OCI-M2 (cell line): ENCODE measurements at regions not wholly inside any gene's neighbourhood (a gene's known extent, or its start where the extent isn't known, plus 50 kb on each side); places are given as distances from the start of the nearest gene placed in this dataset.
"Not testable (repeated sequence)": the region's sequence is repeated elsewhere in the genome, so short reads cannot be mapped to it uniquely, and the experiment has no call there.

Experiments
- DNase-seq: peaks from one replicate; lab custom pipeline; 2025; ENCODE audit not compliant: unreplicated experiment; lab: John Stamatoyannopoulos, UW

DNA sequence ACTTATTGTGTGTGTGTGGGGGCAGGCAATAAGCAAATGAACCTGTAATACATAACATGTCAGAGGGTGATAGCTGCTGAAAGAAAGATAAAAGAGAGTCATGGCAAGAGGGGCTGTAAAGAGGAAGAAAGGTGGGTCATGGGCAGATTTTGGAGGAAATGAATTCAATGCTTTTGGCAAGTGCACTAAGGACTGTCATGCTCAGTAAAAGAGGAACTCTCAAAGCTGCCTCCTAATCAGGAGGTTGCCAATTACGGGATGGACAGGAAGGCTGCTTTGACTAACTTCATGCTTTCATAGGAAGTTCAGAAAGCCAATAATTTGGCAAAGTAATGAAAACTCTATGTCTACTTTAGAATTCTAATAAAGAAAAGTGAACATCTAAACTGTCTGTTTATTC is 401.2 kb downstream of the SH2D4B start:
- DNase-seq: no peak

DNA sequence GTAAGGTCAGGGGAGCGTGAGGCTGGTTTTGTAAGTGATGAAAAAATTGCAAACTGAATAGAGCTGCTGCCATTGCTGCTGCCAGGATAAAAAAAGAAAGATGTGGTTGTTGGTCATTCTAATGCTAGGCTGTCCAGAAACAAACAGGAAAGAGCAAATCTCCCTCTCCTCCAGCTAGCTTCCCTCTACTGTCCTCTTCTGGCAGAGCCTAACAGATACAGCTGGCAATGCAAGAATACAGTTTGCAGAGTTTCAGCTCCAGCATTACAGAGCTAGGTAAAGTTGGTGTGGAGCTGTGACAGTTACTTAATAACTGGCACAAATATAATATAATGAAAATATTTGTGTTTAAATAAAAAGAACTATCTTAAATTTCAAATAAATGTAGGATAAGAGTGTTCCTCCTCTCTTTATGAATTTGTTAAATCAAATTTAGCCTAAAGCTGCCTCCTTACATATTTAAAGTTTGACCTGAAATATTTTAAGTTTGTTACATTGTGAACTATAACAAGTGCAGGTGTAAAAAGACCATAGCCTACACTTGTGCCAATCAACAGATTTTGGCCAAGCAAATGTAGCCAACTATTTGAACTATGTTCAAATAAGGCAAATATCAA is 407.7 kb downstream of the SH2D4B start:
- no peak for DNase-seq

DNA sequence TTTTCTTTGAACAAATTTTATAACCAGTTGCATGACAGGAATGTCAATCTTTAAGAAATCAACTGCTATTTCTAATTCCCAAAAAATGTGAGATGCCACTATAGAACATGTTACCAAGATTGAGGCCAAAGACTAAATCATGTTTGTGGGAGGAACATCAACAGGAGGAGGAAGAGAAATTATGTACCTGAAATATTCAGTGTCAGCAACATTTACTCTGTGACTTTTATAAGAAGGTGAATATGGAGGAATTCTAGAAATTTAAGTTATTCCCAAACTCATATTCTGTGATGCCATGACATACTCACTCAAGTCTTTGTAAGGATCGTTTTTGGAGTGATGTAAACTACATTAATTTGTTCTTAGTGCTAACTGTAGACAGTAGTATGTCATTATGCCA is 408.4 kb downstream of the SH2D4B start:
- no peak for DNase-seq

DNA sequence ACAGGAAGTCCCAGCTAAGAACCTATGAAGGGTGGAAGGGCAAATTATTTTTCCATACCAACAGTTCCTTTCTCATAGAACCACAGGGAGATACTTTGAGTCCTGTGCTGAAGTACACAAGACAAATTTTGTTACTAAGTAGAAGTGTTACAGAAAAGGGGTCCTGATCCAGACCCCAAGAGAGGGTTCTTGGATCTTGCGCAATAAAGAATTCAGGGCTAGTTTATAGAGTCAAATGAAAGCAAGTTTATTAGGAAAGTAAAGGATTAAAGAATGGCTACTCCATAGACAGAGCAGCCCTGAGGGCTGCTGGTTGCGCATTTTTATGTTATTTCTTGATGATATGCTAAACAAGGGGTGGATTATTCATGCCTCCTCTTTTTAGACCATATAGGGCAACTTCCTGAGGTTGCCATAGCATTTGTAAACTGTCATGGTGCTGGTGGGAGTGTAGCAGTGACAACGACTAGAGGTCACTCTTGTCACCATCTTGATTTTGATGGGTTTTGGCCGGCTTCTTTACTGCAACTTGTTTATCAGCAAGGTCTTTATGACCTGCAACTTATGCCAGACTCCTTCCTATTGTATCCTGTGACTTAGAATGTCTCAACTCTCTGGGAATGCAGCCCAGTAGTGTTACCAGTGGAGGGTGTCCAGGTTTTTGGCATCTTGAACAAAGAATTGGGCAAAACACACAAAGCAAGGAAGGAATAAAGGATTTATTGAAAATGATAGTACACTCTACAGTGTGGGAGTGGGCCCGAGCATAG is 409.4 kb downstream of the SH2D4B start:
- no peak for DNase-seq

DNA sequence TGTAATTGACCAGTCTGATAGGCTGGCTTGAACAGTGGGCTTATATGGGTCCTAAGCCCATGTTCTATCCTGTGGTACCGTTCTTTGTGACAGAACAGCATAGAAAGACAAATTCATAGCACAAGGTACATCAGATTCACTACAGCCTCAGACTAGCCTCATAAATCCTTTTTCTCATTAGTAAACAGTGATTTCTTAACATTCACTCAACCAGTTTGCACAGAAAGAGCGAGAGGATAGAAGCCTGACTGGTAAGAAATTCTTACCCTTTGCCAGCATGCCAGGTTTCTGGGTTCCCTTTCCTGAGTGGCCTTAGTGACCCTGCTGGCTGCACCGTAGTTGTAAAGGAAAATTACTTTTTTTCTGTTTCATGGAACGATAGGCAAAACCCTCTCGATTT is 412.1 kb downstream of the SH2D4B start:
- DNase-seq: no peak

DNA sequence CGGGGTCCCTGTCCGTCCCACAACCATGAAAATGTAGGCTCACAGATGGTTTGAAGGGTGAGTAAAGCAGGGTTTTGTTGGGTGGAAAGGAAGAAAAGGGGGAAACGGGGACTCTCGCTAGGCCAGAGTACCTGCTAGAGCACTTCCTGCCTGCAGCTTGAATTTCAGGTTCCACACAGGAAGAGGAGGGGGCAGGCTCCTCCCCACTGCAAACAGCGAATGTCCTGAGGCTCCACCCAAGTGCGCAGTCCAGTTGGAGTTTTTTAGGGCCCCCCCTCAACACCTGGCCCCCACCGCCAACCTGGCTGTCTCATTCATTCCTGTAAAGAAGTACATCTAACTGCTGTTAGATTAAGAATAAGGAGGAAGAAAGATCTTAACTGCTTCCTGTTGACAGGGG is 414.7 kb downstream of the SH2D4B start:
- no peak for DNase-seq

DNA sequence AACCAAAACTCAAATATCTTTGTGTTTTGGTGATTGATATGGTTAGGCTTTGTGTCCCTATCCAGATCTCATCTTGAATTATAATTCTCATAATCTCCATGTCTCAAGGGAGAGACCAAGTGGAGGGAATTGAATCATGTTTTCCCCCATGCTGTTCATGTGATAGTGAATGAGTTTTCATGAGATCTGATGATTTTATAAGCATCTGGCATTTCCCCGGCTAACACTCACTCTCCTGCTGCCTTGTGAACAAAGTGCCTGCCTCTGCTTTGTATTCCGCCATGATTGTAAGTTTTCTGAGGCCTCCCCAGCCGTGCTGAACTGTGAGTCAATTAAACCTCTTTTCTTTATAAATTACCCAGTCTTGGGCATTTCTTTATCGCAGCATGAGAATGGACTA is 419.5 kb downstream of the SH2D4B start:
- DNase-seq: no peak

DNA sequence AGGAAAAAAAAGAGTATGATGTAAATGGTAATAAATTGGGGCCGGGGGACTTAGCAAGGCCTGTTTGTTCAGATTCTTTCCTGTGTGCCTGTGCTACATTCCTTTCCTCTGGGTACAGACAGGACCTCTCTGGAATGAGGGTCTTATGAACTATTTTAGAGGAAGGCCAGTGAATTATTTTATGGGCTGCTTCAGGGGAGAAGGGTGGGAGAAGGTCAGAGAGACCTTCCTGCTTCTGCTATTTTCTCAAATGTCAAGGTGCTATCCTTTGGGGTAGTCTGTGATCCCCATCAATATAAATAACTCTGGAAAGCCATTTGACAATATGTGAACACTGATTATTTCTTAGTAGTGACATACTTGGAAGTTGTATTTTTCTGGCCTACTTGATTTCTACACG is 426.5 kb downstream of the SH2D4B start:
- DNase-seq: no peak

DNA sequence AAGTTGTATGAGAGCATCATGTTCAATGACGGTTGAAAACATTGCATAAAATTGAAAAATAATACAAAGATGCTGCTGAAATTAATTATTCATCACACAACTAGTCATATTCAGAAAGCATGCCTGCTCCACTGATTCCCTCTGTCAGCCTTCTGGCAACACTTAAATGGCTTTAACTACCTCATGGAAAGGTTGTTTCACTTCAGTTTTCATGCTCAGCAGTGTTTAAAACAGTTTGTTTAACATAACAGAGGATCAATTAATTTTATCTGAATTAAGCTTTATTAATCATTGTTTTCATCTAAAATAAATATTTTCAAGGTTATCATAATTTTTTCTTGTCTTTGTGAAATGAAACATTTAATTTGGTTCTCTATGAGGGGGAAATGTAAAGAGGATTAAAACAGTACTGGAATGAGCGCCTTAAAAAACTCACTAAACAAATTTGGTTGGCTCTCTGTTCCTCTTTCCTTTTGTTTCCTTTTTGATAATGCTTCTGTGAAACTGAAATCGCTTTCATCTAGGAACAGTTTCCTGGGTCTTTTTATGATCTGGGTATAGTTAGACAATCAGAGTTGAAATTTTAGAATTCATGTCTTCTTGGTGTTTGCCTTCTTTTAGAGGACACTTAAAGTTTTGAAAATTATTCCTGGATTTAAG is 427.4 kb downstream of the SH2D4B start:
- no peak for DNase-seq

DNA sequence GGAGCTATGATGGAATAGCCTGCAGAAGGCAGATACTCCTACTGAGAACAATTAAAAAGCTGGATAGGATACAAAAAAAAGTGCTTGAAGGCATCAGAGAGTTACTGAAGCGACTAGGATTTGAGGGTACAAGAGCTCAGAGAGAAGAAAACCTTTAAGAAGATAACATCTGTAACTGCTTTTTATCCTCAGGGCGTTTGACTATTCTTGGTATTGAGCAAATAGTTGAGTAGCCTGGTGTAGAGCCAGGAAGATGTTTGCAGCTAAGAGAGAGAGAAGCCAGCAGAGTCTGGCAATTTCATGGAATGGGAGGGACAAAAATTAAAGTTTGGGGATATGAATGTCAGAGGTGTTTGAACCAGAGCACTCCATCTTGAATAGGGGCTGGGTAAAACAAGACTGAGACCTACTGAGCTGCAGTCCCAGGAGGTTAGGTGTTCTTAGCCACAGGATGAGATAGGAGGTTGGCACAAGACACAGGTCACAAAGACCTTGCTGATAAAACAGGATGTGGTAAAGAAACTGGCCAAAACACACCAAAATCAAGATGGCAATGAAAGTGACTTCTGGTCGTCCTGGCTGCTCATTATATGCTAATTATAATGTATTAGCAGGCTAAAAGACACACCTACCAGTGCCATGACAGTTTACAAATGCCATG is 428.8 kb downstream of the SH2D4B start:
- DNase-seq: no peak

DNA sequence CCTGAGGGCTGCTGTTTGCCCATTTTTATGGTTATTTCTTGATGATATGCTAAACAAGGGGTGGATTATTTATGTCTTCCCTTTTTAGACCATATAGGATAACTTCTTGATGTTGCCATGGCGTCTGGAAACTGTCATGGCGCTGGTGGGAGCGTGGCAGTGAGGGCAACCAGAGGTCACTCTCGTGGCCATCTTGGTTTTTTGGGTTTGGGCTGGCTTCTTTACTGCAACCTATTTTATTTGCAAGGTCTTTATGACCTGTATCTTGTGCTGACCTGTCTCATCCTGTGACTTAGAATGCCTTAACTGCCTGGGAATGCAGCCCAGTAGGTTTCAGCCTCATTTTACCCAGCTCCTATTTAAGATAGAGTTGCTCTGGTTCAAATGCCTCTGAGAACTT is 429.7 kb downstream of the SH2D4B start:
- DNase-seq: not testable (repeated sequence)

DNA sequence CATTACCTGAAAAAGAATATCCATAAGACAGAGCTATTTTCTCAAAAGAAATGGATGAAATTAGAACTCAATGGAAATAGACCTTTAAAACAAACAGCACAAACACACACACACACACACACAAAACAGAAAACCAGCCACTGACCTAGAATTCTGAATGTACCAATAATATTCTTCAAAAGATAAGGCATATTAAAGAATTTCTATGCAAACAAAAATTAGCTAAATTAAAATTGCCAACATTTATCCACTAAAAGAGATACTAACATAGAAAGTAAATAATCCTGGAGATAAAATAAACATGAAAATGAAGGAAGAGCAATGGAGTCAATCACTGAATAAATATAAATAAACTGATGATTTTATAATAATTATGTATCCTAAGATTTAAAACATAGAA is 431.2 kb downstream of the SH2D4B start:
- no peak for DNase-seq

DNA sequence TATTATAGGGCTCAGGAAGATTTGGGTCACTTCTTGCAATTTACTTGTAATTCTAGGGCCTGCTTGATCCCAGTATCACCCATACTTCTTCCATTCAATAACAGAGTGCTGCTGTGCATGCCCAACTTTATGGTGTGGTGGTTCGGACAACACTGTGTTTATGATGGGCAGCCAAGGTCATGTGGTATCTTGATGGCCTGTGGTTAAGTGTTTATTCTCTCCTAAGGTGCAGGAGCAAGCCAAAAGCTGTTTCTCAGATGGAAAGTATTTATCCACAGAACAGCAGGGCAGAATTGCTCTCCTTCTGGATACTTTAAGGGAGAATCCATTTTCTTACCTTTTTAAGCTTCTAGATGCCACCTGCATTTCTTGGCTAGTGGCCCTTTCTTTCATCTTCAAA is 433.8 kb downstream of the SH2D4B start:
- DNase-seq: no peak

DNA sequence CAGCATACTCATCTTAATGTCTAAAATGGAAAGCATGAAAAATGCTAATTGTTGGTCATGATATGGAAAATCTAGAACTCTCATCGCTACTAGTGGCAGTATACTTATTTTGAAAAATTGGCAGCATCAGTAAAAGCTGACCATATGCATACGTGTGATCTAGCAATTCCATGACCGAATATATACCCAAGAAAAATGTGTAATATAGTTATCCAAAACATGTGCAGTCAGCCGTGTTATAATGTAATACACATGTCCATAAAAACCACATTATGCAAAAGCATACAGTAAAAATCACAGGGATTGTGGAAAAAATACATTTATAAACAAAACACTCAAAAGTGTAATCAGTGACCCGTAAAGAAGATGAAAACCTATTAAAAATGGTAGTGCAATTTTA is 439.0 kb downstream of the SH2D4B start:
- DNase-seq: no peak

DNA sequence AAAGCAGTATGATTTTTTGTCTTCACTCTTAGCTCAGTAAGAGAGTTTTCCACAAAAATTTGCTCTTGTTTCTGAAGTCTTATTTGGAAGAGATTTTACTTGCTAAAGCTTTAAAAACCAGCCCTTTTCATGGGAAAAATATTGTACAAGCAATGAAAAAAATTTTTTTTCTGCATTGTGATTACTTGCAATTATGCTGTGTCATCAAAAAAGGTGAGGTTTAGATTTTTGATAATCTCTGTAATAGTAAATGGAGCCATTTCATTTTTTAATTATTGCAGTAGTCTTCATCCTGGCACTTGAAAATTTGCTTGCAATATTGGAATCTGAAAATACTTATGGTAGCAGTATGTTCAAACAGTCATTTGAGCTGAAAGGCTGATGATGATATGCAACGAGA is 447.4 kb downstream of the SH2D4B start:
- no peak for DNase-seq

DNA sequence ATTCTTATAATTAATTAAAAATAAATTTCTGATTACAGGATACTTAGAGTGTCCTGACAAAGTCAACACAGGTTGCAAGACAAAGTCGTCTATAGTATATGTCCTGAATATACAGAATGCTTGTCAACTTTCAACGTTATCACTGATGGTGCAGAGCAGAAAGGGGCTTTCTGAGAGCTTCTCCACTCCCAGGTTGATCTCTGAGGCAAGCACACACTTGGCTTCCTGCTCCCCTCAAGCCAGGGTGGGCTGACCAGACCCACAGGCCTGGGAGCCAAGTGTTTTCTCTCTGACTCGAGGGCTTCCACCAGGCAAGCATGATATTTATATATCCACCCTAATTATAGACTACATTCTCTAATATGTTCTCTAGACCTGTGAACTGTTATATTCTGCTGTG is 448.9 kb downstream of the SH2D4B start:
- no peak for DNase-seq

DNA sequence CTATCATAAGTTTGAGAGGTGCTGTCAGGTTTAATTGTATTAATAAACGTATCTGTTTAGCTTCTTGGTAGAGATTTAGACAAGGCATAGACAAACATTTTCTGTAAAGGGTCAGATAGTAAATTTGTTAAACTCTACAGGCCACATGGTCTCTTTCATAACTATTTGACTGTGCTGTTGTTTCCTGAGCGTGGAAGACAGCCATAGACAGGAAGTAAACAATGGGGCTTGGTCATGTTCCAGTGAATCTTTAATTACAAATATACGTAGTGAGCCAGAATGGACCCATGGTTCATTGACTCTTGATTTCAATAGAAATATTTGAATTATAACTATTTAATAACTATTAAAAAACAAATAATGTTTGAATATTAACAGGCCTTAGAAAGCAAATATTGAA is 451.1 kb downstream of the SH2D4B start:
- no peak for DNase-seq

DNA sequence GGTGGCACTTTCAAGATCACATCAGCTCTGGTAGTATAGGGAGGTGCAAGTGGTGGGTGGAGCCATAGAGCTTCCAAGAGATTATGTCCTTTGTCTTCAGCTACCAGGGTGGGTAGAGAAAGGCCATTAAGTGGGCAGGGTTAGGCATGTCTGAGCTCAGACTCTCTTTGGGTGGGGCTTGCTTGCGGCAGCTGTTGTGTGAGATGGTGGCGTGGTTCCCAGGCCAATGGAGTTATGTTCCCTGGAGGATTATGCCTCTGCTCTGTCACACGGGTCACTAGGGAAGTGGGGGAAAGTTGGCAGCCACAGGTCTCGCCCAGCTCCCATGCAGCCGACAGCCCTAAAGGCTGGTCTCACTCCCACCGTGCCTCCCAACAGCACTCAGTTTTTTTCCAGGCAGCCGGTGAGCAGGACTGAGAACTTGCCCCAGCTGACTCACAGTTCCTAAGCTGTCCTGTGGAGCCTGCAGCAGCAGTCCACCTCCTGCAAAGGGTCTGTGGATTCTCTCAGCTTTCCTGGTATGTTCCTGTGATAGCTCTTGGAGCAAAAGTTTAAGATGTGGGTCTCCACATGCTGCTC is 459.0 kb downstream of the SH2D4B start:
- DNase-seq: no peak

DNA sequence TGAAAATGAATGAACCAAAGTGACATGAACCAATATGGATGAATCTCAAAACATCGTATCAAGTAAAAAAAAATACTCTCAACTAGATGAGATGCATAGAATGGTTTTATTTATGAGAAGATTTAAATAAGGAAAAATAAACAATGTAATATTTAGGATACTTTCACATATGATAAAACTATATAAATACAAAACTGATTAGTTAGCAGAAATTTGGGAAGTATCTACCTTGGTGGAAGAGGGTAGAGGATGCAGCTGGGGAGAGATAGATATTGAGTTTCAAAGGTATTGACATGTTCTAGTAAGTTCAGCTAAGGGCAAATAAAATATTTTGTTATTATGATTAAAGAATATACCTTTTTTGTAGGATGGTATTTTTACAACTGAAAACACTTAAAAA is 463.1 kb downstream of the SH2D4B start:
- DNase-seq: no peak

DNA sequence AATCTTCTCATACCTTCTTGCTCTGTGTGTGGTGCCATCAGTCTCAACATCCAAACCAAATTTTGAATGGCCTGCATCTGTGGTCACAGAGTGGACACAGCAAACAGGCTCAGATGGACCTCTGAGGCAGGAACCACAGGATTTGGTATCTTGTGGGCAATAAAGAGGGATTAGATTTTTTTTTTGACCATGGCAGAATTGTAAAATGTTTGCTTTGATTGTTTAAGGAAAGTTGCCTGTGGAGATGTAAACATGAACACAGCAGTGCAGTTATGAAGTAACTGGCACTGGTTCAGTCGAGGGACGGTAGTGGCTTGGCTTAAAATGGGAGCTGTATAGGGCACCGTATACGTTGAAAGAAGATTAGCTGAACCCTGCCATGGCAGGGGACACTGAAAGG is 464.7 kb downstream of the SH2D4B start:
- DNase-seq: no peak

DNA sequence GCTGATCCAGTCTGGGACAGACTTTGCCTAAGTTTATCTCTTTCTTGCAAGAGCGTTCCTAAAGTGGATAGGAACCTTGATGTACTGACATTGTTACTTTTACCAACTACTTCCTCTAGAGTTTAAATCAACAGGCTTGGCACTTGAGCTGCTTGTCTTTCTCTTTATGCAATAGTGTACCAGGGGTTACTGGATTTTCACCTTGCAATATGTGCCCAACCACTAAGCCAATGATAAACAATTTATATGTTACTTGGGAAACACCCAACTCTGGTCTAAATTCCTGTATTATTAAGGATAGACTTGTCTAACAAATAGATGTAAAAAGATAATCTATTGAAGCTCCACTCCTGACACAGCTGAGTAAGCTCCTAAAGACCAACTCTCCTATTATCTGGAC is 470.2 kb downstream of the SH2D4B start:
- DNase-seq: no peak

DNA sequence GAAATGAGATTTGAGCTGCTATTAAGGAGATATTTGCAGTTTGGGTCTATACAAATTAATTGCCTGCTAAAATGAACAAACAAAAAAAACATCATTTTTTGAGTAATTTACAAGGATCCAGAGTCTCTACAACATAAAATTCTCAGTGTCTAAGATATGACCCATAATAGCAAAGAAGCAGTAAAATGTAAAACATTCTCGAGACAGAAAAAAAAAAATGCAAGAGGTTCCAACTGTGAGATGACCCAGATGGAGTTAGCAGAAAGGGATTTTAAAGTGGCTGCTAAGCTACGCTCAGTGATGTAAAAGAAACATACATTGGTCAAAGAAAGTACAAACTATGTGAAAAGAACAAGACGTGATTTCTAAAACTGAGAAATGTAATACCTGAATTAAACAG is 471.0 kb downstream of the SH2D4B start:
- no peak for DNase-seq
